Stimulated activated CD4-positive, alpha-beta T cell treated with anti-CD3 and anti-CD28 coated beads, Interleukin-15, amount 100 ng/mL, for 24 hours (primary cell): ENCODE measurements at regions not wholly inside any gene's neighbourhood (a gene's known extent, or its start where the extent isn't known, plus 50 kb on each side); places are given as distances from the start of the nearest gene placed in this dataset.
"Not testable (repeated sequence)": the region's sequence is repeated elsewhere in the genome, so short reads cannot be mapped to it uniquely, and the experiment has no call there.

Source experiments
- DNase-seq: peaks from one replicate; pipeline ENCODE4 v3.0.0-alpha.2; 2020

DNA sequence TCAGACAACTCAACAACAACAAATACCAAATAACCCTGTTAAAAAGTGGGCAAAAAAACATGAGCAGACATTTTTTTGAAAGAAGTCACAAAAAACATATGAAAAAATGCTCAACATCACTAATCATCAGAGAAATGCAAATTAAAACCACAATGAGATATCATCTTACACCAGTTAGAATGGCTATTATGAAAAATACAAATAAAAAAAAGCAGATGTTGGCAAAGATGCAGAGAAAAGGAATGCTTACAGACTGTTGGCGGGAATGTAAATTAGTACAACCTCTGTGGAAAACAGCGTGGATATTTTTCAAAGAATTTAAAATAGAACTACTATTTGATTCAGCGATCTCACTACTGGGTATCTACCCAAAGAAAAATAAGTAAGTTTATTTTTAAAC, 114.0 kb downstream of the SLC38A4 start:
- no peak for DNase-seq

DNA sequence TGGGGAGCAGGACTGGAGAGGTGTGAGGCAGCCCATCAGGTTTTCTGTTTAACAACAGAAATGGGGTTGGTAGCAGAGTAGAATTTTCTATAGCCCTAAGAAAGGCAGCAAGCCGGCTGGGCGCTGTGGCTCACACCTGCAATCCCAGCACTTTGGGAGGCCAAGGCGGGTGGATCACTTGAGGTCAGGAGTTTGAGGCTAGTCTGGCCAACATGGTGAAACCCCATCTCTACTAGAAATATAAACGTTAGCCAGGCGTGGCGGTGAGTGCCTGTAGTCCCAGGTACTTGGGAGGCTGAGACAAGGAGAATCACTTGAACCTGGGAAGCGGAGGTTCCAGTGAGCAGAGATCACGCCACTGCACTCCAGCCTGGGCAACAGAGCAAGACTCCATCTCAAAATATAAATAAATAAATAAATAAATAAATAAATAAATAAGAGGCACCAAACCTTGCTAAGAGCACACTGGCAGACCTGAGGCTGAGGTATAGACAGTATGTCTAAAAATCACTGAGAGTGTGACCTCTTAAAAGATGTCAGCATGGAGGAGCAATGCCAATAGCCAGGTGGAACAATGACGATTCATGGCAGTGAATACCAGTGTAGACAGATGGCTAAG, 115.6 kb downstream of the SLC38A4 start:
- DNase-seq, result no peak

DNA sequence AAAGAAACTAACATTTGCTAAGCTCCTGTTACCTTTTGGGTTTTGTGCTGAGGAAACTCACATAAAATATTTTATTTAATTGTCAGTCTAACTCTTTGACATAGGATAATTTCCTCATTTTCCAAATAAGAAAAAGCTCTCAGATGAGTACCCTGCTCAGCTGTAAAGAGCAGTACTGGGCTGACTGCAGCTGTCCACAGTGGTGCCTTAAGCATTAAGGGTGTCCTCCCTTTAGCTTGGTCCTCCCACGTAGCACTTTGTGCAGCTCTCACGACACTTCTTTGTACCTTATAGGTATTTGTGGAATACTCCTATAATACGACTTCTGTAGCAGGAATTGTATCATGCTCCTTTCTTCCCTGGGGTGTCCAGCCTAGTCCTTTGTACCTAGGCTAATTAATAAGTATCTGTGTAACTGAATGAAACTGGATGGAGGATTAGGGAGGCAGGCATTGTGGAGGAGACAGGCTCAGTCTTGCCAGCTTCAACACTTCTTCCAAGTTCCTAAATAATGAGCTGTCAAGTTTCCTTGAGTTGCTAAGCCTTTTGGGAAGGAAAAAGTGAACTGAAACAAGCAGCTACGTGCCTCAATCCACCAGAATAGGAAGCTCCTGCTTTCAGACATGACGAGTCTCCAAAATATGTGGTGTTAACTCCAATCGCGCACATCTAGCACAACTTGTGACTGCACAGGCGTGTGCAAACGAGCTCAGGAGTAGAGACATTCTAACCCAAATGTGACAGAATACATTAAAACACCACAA, 123.0 kb downstream of the SLC38A4 start:
- no peak for DNase-seq

DNA sequence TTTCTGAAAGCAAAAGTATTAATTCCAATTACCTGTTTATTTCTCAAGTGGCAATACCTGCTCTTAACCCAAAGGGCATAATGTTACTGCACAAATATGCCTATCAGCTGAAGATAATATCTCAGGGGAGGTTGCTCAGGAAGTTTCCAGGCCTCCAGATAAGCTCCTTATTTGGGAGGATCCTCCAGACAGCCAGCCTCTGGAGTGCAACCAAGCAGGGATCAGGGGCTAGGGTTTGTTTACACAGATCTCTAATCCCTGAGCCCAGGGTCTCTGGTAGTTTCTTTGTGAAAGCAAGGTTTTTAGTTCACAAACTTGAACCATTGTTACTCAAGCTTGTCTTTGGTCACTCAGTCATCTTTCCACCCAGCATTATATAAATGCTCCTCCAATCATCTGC, 124.4 kb downstream of the SLC38A4 start:
- DNase-seq, result no peak

DNA sequence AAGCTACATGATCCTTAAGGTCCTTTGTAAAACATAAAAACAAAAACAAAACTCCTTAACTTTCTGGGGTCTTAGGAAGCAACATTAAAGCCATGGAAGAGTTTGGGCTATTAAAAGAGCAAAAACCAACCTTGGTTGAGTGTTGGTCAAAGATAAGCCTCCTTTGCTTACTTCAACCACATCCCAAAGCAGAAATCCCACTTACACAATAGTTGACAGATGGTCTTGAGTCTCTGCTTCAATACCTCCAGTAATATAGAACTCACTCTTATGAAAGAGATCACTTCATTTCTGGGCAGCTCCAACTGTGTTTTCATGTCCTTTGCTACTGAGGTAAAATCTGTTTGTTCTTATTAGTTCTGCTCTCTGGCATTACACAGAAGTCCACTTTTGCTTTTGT, 125.8 kb downstream of the SLC38A4 start:
- no peak for DNase-seq

DNA sequence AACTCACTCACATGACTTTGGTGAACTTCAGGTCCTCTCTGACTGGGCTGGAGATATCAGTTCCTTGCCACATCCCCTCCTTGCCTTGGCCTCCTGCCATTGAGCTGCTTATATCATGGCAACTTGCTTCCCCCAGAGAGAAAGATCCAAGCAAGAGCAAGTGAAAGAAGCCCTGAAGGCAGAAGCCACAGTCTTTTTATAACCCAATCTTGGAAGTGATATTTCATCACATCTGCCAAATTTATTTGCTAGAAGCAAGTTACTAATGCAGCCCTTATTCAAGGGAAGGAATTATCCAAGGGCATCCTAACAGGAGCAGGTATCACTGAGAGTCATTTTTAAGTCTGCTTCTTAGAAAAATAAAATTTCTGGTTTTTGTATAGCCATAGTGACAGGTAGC, 127.8 kb downstream of the SLC38A4 start:
- DNase-seq, result no peak

DNA sequence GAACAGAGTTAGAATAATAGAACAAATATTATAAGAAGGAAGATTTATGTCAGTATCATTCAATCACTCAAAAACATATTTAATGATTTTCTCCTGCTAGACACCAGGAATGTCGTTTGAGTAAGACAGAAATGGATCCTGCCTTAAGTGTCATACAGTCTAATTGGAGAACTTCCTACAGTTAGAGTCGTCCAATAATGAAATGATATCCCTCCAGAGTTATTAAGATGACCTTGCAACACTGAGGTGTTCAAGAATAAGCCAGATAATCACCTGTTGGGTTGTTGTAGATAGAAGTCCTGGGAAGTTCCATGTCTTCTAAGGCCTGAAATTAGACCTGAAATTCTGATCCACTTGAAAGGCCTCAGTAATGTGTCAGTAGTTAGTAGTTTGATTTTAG, 132.3 kb downstream of the SLC38A4 start:
- DNase-seq, result no peak

DNA sequence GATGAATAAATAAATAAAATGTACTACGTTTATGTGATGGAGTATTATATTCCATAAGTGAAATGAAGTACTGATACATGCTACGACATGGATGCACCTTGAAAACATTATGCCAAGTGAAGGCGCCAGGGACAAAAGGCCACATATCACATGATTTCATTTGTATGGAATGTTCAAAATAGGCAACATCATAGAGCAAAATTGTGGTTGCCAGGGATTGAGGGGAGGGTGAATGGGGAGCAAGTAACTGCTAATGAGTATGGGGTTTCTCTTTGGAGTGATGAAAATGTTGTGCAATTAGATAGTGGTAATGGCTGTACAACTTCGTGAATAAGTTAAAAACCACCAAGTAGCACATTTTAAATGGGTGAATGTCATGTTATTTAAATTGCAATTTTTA, 132.8 kb downstream of the SLC38A4 start:
- DNase-seq, result no peak

DNA sequence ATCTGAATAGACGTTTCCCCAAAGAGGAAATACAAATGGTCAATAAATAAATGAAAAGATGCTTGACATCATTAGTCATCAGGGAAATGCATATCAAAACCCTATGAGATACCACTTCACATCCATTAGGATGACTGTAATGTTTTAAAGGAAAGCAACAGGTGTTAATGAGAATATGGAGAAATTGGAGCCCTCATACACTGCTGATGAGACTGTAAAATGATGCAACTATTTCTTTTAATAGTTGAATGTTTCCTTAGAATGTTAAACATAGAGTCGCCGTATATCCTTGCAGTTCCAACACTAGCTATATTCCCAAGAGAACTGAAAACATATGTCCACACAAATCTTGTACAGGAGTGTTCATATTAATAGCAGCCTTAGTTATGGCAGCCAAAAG, 133.2 kb downstream of the SLC38A4 start:
- no peak for DNase-seq

DNA sequence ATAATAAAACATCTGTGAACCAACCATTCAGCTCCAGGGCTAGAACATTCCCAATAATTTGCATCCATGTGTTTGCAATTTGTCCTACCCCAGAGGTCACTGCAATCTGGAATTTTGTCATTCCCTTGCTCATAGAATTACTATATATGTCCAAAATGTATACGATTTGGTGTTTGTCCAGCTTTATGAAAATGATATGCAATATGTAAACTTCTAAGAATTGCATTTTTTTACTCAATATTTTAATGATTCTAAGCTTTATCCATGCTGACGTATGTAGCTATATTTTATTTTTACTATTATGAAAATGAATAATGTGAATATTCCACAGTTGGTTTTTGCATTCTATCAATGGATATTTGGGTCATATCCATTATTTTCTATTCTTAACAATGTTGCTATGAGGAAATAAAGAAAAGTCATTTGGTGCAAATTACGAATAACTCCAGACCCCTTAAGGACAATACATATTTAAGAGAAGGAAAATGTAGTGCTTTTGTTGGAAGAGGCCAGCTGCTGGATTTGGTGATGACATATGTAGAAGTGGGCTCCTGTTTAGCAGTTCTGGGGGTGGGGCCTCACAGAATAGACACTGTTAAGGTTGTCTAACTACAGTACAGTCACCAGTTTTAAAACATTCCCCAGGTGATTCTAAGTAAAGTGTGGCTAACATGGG, 139.4 kb downstream of the SLC38A4 start:
- no peak for DNase-seq

DNA sequence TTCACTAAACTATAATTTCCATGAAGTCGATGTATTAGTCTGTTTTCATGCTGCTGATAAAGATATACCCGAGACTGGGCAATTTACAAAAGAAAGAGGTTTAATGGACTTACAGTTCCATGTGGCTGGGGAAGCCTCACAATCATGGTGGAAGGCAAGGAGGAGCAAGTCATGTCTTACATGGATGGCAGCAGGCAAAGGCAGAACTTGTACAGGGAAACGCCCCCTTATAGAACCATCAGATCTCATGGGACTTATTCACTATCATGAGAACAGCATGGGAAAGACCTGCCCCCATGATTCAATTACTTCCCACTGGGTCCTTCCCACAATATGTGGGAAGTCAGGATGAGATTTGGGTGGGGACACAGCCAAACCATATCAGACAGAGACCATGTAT, 141.6 kb downstream of the SLC38A4 start:
- not testable (repeated sequence) for DNase-seq

DNA sequence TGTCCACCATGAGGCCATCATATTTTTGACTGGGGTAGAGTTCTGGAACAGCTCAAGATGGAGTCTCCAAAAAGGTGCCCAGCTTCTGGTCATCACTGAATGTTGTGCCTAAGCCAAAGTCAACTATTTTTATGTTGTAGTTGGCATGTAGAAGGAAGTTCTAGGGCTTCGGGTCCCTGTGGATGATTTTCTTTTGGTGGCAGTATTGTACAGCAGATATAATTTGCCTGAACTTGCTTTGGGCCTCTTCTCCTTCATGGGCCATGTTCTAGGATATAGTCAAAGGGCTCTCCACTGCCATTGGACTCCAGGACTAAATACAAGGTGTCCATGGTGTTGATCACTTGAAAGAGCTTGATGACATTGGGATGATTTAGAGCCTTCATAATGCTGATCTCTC, 143.6 kb downstream of the SLC38A4 start:
- no peak for DNase-seq

DNA sequence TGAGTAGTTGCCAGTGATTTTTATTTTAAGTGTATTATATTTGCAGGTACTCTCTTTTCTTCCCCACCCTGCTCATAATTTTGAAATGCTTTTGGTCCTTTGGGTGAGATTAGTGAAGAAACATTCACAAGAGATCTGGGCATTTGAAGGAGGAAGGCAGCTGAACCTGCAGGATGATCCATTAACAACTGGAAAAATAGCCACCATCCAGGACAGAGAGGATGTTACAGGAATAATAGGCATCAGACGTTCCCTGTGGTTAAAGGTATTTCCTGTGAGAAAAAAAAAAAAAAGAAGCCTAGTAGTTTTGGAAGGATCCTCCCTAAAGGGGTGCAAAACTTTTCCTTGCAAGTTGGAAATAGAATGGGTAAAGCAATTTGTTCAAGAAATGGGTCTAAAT, 145.3 kb downstream of the SLC38A4 start:
- no peak for DNase-seq

DNA sequence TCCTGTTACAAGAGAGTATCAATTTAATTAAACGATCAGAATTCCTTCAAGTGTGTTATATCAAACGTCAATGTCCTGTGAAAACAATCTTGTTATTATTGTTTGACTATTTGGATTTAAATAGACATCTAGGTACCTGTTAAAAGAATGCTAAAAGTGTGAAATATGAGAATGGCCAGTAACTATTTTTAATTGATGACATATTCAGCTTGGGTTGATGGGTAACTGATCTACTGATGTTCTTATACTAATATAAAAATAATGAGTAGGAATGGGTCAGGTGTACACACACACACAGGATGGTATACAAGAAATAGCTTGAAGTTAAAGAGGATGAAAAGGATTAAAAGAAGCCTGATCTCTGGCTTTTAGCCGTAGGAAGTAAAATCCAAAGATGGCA, 146.0 kb downstream of the SLC38A4 start:
- no peak for DNase-seq

DNA sequence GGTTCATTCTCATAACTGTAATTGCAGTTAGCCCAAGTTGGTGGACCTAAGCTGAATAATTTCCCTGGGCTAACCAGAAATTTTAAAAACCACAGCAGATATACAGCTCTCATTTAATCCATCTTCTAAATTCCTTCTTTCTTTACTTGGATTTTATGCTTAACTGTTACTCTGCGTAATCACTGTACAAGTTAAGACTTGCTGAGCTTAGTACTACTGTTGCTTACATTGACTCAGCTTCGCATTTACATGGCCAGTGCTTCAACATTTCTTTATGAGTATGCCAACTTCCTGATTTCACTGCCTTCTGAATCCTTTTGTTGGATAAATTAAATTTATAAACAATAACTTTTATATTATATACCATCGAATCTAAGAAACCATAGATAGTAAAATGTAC, 147.4 kb downstream of the SLC38A4 start:
- no peak for DNase-seq

DNA sequence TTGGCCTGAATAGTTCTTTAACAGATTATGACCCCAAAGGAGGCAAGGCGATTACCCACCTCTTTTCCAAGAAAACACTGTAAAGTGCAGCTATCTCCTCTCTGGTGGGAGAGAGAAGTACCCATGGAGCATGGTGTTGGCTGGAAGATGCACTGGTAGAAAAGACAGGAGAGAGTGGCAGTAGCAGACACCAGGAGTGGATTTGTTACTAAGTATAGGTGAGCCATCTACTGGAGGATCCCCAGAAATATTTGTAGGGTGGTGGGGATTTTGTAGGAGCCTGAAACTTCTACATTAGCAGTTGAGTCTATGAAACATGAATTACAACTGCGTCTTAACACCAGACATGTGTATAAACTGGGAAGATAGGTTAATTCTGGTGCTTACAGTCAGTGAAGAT, 148.0 kb downstream of the SLC38A4 start:
- no peak for DNase-seq

DNA sequence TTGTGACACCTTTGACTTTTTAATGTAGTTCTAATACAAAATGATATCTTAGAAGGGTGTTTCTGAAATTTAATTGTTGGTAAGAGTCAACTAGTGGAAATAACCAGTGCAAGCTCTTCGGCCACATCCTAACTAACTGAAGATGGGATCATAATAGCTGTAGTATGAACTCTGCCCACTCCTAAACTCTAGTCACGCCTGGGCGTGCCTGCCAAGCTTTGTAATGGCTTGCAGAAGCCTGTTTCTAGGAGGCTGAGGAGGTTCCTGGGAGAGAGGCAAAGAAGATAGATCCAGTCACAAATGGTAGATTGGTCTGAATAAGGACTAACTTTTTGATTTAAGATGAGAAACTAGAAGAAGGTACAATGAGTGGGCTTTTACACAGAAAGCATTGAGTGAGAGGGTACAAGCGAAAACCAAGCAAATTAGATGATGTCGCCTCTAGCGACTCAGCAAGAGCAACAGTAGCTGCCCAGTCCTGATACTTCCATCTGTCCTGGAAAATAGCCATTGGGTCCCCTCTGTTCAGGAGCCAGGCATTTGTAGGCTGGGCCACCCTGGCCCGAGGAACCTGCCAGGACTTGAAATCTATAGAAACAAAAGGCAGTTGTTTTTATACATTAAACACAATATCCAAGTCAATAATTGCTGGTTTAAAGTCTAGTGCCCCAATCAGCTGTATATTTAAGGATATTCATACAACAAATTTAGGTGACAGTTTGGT, 148.8 kb downstream of the SLC38A4 start:
- DNase-seq, result no peak

DNA sequence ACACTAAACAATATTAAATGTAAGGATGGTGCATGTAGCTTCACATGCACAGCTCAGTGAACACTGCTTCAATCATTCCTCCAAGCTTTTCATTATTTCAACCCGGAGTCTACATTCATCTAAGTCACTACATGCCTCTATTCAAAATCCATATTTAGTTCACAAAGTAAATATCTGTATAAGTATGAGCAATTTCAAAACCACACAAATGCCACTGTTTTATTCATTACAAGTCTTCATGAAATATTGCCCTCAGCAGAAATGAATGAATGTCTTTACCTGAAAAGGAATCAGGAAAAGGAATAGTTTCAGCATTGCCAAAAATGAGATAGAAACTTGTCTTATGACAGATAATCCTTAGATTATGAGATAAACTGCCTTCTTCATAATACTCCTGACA, 149.4 kb downstream of the SLC38A4 start:
- DNase-seq, result no peak

DNA sequence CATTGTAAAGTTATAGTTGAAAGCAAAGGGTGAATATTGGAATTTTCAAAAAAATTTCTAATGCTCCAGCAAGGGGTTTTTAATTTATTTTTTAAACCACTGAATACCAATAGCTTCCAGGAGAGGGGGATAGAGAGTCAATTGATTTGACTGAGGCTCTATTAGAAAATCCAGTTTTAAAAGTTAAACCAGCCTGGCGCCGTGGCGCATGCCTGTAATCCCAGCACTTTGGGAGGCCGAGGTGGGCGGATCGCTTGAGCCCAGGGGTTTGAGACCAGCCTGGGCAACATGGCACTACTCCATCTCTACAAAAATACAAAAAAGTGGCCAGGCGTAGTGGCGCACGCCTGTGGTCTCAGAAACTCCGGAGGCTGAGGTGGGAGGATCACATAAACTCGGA, 150.1 kb downstream of the SLC38A4 start:
- no peak for DNase-seq

DNA sequence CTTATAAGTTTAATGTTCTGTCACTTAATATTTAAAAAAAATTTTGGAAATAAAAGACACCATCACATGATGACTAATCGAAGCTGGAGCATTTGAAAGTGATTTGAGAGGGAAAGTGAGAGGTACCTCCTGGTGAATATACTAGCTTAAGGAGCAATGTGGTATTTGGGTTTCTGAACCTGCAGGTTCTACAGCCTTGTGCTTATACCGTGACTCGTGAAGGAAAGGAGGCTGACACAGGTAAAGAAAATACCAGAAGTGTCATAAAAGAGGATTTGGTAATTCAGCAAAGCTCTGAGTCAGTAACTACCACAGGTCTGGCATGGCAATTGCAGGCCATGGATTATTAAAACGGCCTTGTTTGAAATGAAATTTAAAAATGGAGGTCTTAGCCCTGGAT, 151.0 kb downstream of the SLC38A4 start:
- DNase-seq, result no peak

DNA sequence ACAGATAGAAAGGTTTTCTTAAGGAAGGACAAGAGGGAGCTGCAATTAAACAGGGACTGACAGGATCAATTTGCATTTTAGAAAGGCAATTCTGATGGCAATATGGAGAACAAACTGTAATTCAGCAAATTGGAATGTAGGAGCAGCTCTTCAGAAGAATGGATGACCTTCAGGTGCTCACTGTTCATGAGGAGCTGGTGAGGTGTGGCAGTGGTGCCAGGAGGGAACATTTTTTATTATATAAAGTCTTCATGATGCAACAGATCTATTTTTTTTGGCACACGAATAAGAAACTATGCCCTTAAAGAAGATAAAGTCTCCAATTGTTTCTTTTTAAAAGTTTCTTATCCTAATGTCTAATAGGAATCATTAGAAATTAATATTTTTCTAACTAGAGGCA, 151.7 kb downstream of the SLC38A4 start:
- no peak for DNase-seq

DNA sequence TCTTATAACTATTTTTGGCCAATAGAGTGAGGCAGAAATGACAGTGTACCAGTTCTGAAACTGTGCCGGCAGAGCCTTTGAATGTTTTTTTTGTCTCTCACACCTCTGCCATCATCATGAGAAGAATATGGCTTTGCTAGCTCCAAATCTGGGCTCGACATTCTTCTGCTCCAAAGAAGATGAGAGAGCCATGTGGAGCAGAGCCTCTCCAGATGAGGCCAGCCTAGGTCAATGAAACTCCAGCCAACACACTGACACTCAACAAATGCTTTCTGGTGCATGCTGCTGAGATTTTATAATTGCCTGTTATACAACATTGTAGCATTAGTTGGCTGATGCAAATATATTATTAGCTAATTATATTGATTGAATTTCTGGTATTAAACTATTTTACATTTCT, 154.7 kb downstream of the SLC38A4 start:
- no peak for DNase-seq

DNA sequence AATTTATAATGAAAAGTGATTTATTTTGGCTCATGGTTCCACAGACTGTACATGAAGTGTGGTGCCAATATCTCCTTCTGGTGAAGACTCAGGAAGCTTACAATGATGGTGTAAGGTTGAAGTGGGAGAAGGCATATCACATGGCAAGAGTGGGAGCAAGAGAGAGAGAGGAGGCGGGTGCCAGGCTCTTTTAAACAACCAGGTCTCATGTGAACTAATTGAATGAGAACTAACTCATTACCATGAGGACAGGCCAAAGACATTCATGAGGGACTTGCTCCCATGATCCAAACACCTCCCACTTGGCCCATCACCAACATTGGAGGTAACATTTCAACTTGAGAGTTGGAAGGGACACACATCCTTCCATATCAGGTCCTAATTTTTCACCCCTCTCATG, 155.2 kb downstream of the SLC38A4 start:
- DNase-seq, result no peak

DNA sequence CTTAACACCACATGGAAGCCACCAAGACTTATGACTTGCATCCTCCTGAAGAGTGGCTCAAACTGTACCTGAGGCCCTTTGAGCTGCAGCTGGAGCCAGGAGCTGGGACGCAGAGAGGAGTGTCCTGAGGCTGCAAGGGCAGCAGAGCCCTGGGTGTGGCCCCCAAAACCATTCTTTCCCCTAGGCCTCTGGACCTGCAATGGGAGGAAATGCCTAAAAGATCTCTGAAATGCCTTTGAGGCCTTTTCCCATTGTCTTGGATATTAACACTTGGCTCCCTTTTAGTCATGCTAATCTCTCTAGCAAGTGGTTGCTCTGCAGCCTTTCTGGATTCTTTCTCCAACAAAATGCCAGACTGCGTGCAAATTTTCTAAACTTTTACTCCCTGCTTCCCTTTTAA, 156.1 kb downstream of the SLC38A4 start:
- DNase-seq, result no peak
